Kidney epithelial cell (primary cell): ENCODE measurements at regions not wholly inside any gene's neighbourhood (a gene's known extent, or its start where the extent isn't known, plus 50 kb on each side); places are given as distances from the start of the nearest gene placed in this dataset.

ENCODE experiments used
- DNase-seq: peaks from one replicate; pipeline ENCODE4 v3.0.0-alpha.2; 2010; ENCODE audit warnings: low read depth
- H3K27me3 ChIP-seq: 2 replicates; pipeline ENCODE4 v1.6.0; 2011; ENCODE audit warnings: low read length; ENCODE audit not compliant: control insufficient read depth, insufficient read depth
- H3K36me3 ChIP-seq: 2 replicates; pipeline ENCODE4 v1.5.1; 2011; ENCODE audit warnings: low read length; ENCODE audit not compliant: control insufficient read depth, insufficient read depth
- H3K4me3 ChIP-seq: 2 replicates; pipeline ENCODE4 v1.5.1; 2011; ENCODE audit warnings: low read depth, mild to moderate bottlenecking, control low read depth, low read length
- CTCF ChIP-seq: IDR thresholded peaks from 2 replicates; pipeline ENCODE4 v1.5.1; 2011; ENCODE audit warnings: mild to moderate bottlenecking, moderate library complexity, low read length, control low read depth, inconsistent platforms; ENCODE audit not compliant: insufficient read depth, poor library complexity, severe bottlenecking

- no peak for DNase-seq
- Histone ChIP-seq H3K4me3 (no peak overlapping the region), H3K36me3 (no peaks in the 10 kb centered on the region), H3K27me3 (no peaks in the 10 kb centered on the region)
- no peak for TF ChIP-seq CTCF
These were observed 330.8 kb downstream of the TXNL1 start for GRCh38 chr18:56307354-56308170.

DNA sequence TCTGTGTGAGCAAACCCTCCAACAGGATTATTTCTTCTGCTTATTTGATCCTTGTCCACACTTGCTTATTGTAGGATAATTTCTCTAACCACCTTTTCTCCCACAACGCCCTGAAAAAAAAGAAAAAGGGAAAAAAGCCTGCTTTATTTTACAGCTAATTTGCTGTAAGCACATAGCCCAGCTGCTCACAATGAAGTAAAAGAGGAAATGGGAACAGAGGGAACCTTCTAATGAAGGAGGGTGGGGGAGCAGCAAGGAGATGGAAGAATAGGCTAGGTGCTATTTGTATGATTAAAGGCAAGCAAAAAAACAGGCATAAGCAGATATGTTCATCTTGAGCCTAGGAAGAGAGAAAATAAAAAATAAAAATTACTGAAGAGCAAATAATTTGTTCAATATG, 331.6 kb downstream of the TXNL1 start:
- Histone ChIP-seq H3K36me3 (no peaks in the 10 kb centered on the region), H3K27me3 (no peaks in the 10 kb centered on the region), H3K4me3 (no peak overlapping the region)
- no peak for DNase-seq
- TF ChIP-seq CTCF: no peak

DNA sequence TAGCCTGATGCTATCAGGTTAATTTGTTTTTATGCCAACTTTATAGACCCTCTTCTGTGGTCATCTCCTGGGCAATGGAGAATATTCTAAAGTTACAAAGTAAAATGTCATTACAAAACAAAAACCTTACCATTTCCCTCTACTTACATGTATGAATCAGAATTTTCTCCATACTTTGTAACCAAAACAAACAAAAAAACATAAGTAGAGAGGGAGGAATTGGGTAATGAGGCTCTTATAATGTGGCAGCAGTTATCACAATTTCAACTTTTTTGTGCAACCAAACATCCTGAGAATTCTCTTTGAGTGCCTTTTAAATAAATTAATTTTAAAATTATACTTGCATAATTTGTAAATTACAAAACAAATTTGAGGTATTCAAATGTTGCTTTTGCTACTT, 332.8 kb downstream of the TXNL1 start:
- no peaks in the 10 kb centered on the region for H3K36me3 ChIP-seq
- H3K27me3 ChIP-seq: no peaks in the 10 kb centered on the region
- DNase-seq: no peak
- no peak for TF ChIP-seq CTCF
- H3K4me3 ChIP-seq: no peak overlapping the region

- Histone ChIP-seq H3K36me3 (no peaks in the 10 kb centered on the region), H3K4me3 (no peak overlapping the region), H3K27me3 (no peaks in the 10 kb centered on the region)
- DNase-seq: no peak
- no peak for TF ChIP-seq CTCF
These were observed 336.2 kb downstream of the TXNL1 start for GRCh38 chr18:56302156-56302555.

GRCh38 chr18:56299740-56300139, 338.7 kb downstream of the TXNL1 start:
- H3K4me3 ChIP-seq: no peak overlapping the region
- DNase-seq: no peak
- TF ChIP-seq CTCF: no peak

GRCh38 chr18:56298935-56299334, 339.5 kb downstream of the TXNL1 start:
- no peak for TF ChIP-seq CTCF
- H3K36me3 ChIP-seq: no peaks in the 10 kb centered on the region
- no peak overlapping the region for H3K4me3 ChIP-seq
- no peak for DNase-seq
- no peaks in the 10 kb centered on the region for H3K27me3 ChIP-seq

More at GRCh38 chr18:56299740-56300139, 338.7 kb downstream of the TXNL1 start:
- no peaks in the 10 kb centered on the region for H3K36me3 ChIP-seq
- no peaks in the 10 kb centered on the region for H3K27me3 ChIP-seq
